Ishikawa (cell line): ENCODE measurements at regions not wholly inside any gene's neighbourhood (a gene's known extent, or its start where the extent isn't known, plus 50 kb on each side); places are given as distances from the start of the nearest gene placed in this dataset.

Source experiments
- CEBPB ChIP-seq: IDR thresholded peaks from 2 replicates; pipeline ENCODE4 v1.6.1; 2012
- CREB1 ChIP-seq: IDR thresholded peaks from 2 replicates; pipeline ENCODE4 v1.6.1; 2012; ENCODE audit warnings: low read depth
- EP300 ChIP-seq: IDR thresholded peaks from 2 replicates; pipeline ENCODE4 v1.6.1; 2012; ENCODE audit warnings: borderline replicate concordance
- REST ChIP-seq: IDR thresholded peaks from 2 replicates; pipeline ENCODE4 v1.6.1; 2012; ENCODE audit warnings: low read depth, mild to moderate bottlenecking
- TAF1 ChIP-seq: IDR thresholded peaks from 2 replicates; pipeline ENCODE4 v1.6.1; 2012; ENCODE audit warnings: low read depth, mild to moderate bottlenecking
- TEAD4 ChIP-seq: IDR thresholded peaks from 2 replicates; pipeline ENCODE4 v1.6.1; 2012
- TF ChIP-seq, protein P1 (sequence below): IDR thresholded peaks from 2 replicates; pipeline ENCODE4 v1.6.1; 2012
- TF ChIP-seq, protein P2 (sequence below): IDR thresholded peaks from 2 replicates; pipeline ENCODE4 v1.6.1; 2012

DNA sequence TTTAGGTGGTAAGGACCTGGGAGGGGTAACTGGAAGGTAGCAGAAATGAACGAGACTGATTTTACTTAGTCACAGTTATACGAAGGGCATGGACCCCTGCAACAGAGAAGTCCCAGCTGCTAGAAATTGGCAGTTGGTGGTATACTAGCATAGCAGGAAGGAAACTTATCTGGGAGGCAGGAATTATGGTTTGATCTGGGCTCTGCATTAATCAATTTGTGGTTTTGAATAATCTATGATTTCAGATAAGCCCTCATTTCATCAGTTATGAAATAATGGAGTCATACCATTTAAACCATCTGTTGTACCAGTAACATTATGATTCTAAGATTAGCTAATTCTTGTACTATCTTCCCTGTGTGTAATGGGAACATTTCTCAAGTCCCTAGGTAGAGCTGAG, 54.0 kb upstream of the TMEM229A start:
- no peak for TF ChIP-seq CEBPB
- TF ChIP-seq TEAD4, result no peak
- TF ChIP-seq TAF1, result no peak
- TF ChIP-seq CREB1, result no peak
- TF ChIP-seq, protein P1, sequence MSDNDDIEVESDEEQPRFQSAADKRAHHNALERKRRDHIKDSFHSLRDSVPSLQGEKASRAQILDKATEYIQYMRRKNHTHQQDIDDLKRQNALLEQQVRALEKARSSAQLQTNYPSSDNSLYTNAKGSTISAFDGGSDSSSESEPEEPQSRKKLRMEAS, result no peak
- no peak for TF ChIP-seq EP300
- no peak for TF ChIP-seq REST
- TF ChIP-seq, protein P2, sequence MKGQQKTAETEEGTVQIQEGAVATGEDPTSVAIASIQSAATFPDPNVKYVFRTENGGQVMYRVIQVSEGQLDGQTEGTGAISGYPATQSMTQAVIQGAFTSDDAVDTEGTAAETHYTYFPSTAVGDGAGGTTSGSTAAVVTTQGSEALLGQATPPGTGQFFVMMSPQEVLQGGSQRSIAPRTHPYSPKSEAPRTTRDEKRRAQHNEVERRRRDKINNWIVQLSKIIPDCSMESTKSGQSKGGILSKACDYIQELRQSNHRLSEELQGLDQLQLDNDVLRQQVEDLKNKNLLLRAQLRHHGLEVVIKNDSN, result no peak
